ENCODE measurements at regions not wholly inside any gene's neighbourhood (a gene's known extent, or its start where the extent isn't known, plus 50 kb on each side); places are given as distances from the start of the nearest gene placed in this dataset.

DNA sequence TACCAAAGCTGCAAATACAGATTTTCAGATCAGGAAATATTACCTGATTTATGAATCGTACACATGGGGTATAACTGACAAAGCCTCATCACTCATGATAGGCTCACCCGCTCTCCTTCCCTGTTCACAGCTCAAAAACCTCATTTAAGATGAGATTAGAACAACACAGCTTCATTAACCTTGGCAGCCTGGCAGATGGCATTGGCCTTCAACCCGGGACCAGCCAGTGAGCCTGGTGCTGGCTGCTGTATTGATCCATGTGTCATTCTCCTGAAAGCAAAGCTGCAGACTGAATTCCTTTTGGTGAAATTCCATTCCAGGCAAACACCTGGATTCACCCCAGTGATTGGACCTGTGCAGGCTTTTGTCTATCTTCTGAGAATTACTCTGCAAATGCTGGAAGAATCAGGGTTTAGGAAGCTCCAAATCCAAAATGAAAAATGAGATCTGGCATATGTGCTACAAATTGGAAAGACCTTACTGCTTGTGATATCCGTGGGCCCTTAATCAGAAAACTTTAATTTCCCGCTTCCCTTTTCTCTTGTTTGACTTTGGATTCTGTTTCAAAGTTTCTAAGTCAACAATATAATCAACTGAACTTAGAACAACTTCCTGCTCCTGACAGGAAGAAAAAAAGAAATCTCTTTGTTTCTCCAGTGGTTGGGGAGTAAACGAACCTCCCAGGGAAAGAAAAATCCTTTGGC is 189.1 kb upstream of the KBTBD8 start:
- no peak overlapping the region for H3K4me3 ChIP-seq (ENCODE audit: low read length)
- DNase-seq (ENCODE audit: low read depth): no peak
- TF ChIP-seq, protein P1, sequence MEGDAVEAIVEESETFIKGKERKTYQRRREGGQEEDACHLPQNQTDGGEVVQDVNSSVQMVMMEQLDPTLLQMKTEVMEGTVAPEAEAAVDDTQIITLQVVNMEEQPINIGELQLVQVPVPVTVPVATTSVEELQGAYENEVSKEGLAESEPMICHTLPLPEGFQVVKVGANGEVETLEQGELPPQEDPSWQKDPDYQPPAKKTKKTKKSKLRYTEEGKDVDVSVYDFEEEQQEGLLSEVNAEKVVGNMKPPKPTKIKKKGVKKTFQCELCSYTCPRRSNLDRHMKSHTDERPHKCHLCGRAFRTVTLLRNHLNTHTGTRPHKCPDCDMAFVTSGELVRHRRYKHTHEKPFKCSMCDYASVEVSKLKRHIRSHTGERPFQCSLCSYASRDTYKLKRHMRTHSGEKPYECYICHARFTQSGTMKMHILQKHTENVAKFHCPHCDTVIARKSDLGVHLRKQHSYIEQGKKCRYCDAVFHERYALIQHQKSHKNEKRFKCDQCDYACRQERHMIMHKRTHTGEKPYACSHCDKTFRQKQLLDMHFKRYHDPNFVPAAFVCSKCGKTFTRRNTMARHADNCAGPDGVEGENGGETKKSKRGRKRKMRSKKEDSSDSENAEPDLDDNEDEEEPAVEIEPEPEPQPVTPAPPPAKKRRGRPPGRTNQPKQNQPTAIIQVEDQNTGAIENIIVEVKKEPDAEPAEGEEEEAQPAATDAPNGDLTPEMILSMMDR (conservative IDR thresholded peaks at IDR 0.05; ENCODE audit: low read length): no peak

DNA sequence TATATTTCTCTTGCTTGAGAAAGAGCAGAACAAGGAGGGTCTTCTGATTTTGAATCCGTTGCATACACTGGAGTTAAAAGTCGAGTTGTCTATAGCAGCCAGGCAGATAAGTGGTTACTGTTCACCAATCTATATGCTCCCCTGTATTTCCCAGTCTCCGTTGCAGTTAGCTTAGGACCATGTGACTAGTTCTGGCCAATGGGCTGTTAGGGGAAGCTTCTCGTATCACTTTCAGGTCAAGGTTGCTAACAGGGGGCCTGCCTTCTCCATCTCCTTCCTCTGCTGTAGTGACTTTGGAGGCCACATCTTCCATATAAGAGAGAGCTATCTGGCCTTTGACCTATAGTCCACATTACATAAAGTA is 188.5 kb upstream of the KBTBD8 start:
- DNase-seq (ENCODE audit: low read depth): no peak
- TF ChIP-seq, protein P1 (conservative IDR thresholded peaks at IDR 0.05; ENCODE audit: low read length): no peak
- H3K4me3 ChIP-seq (ENCODE audit: low read length): no peak overlapping the region

DNA sequence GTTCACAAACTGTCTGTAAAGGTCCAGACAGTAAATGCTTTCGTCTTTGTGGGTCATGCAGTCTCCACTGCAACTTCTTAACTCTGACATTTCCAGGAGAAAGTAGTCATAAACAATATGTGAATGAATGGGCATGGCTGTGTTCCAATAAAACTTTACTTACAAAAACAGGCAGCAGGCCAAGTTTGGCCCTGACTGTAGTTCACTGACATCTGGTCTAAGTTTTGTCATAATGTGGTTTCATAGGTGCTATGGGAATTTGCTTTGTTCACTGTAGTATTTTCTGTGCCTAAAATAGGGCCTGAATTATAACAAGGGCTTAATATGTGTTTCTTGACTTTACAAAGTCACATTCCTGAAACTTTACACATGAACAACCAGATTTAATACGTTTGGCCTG is 186.0 kb upstream of the KBTBD8 start:
- TF ChIP-seq, protein P1 (conservative IDR thresholded peaks at IDR 0.05; ENCODE audit: low read length): no peak
- no peak overlapping the region for H3K4me3 ChIP-seq (ENCODE audit: low read length)
- peak; percentile 49 for DNase-seq (ENCODE audit: low read depth)

DNA sequence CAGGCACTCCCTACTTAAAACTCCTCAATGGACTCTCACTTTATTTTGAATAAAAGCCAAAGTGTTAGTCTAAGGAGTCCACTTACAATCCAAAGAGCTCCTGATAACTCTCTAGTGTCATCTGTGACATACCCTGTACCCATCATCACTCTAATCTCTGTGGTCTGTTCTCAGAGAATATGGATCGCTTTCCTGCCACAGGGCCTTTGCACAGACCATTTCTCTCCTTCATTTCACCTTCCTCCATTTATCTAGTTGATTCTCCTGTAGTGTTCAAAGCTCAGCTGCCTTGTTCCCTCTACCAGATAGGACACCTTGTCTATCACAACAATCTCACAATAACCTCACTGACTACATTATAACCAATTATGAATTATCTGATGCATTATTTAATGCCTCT is 185.4 kb upstream of the KBTBD8 start:
- TF ChIP-seq, protein P1 (conservative IDR thresholded peaks at IDR 0.05; ENCODE audit: low read length): no peak
- DNase-seq (ENCODE audit: low read depth): no peak

DNA sequence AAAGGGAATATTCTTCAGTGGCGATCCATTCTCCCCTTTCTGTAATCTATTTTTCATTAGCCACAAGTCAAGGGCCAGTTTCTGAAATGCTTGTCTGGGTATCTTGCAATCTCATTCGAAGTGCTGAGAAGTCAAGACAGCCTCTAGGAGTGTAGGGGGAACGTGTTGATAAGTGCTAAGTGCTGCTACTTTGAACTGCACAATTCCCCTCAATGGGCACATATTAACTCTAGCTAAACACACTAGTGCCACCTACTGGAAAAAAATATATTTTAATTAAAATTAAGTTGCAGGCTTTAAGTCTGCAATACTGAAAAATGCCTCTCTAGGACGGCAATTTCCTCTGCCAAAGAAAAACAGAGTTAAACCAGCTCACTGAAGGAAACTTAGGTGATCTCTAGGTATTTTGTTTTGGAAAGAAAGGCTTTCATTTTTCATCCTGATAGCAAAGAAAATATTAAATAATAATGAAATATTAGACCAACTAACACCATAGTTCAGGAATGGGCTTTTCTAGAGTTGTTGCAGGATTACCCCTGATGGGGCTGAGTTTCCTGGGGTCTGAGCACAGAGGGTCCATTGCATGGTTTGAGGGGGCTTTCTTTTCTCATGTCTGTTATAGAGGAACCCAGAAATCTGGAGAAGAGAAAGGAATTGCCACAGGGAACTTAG is 181.9 kb upstream of the KBTBD8 start:
- peak; percentile 70 for DNase-seq (ENCODE audit: low read depth)
- TF ChIP-seq, protein P1 (conservative IDR thresholded peaks at IDR 0.05; ENCODE audit: low read length): peak; percentile 61
- H3K4me3 ChIP-seq (ENCODE audit: low read length): no peak overlapping the region

More for the DNA sequence above, 185.4 kb upstream of the KBTBD8 start:
- H3K4me3 ChIP-seq (ENCODE audit: low read length): no peak overlapping the region

DNA sequence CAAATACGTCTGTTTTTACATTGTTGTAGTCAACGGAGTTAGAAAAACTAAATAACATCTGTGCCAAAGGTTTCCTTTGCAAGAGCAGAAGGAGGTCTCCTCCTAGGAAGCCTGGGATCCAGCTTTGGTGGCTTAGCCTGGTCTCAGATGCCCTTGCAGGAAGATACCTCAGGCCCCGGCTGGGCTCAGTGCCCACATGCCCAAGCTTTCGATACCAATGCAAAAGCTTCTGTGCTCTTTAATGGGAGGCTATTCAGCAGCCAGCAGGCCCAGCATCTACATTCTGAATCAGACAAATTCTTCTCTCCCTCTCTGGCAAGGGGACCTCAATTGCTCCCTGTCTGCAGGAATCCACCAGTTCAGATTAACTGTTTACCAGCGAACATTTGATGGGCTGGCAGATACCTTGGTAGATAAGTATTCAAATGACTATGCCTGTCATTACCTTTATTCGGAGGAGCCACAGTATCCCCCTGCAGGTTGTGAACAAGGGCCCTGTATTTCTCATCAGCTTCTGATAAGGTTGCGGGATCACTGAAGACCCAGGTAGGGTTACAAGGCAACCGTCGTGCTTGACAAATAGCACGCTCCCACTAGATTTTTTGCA is 180.1 kb upstream of the KBTBD8 start:
- no peak overlapping the region for H3K4me3 ChIP-seq (ENCODE audit: low read length)
- TF ChIP-seq, protein P1 (conservative IDR thresholded peaks at IDR 0.05; ENCODE audit: low read length): no peak
- no peak for DNase-seq (ENCODE audit: low read depth)
